Renal pelvis (tissue), 1 donor: ENCODE measurements at regions not wholly inside any gene's neighbourhood (a gene's known extent, or its start where the extent isn't known, plus 50 kb on each side); places are given as distances from the start of the nearest gene placed in this dataset.

Experiments
- DNase-seq: peaks from one replicate; pipeline ENCODE4 v3.0.0-alpha.2; 2013

DNA sequence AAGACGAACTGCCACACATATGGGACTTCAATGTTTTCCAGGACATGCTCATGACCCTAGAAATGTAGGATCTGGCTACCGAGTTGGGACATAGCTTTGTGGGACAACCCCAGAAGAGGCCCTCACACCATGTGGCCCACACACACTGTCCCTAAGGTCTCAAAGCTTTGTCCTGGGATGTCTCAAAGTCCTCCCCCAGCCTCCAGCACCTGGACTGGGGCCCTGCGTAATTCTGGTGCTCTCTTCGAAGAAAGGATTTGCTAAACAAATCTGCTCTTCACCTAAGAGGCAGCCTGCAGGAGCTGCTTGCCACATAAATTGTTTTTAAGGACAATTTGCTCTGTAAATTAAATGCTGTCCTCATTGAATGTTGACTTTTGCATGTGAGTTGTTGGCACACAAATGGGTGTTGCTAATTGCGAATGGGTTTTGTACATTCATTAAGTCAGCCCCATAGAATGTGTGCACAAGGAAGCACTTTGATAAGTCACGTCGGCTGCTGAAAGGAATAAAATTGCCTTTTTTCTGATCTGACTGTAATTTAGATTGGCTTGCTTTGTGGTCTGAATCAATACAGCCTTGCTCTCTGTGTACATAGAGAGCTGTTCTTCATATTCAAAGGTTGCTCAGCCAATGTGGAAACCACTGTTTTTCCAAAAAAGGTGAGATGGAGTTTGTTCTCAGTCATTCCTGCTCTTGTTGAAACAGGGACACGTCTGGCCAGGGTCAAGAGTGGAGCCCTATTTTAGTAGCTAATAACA, 161.6 kb upstream of the PWP1 start:
- DNase-seq, result no peak

DNA sequence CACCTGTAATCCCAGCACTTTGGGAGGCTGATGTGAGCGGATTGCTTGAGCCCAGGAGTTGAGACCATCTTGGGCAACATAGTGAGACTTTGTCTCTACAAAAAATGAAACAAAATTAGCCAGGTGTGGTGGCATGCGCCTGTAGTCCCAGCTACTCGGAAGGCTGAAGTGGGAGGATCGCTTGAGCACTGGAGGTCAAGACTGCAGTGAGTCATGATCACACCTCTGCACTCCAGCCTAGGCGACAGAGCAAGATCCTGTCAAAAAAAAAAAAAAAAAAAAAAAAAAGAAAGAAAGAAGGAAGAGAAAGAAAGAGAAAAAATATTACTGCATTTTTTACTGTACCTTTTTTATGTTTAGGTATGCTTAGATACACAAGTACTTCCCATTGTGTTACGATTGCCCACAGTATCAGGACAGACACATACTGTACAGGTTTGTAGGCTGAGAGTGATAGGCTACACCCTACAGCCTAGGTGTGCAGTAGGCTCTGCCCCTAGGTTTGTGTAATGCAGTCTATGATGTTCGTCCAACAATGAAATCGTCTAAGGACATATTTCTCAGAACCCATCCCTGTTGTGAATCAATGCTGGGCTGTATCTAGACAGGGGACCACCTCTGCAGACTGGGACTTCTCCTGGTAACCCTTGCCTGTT, 160.4 kb upstream of the PWP1 start:
- no peak for DNase-seq

DNA sequence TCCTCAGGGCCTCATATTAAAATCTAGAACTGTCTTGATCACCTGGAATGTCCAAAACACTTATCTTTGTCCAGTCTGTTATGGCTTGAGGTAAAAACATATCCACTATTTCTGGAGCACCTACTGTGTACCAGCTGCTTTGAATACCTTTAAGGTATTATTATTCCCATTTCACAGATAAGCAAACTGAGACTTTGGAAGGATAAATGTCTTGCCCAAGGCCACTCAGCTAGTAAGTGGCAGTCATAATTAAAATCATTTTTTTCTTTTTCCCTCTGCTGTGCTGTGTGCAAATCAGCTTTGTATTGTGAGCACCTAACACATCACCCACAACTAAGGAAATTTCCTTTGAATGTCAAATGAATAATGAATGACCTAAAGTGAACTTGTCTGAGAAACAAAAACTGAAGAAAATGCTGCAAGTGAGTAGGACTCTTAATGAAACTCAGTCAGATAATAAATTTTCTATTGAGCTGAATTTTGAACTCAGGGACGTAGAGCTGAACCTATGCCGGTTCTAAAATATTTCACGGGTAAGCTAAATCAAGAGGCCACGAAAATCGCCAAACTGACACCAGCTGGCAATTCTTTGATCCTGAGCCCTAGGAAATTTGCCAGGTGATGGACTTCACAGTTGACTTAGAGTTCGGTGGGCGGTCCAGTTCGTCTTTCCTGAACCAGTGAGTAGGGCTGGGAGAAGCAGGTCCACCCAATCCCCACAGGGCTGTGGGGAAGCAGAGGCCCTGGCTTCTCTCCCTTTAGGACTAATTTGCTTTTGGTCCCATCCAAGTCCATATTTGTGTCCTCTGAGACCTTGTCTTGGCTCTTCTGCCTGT, 159.7 kb upstream of the PWP1 start:
- DNase-seq, result no peak

DNA sequence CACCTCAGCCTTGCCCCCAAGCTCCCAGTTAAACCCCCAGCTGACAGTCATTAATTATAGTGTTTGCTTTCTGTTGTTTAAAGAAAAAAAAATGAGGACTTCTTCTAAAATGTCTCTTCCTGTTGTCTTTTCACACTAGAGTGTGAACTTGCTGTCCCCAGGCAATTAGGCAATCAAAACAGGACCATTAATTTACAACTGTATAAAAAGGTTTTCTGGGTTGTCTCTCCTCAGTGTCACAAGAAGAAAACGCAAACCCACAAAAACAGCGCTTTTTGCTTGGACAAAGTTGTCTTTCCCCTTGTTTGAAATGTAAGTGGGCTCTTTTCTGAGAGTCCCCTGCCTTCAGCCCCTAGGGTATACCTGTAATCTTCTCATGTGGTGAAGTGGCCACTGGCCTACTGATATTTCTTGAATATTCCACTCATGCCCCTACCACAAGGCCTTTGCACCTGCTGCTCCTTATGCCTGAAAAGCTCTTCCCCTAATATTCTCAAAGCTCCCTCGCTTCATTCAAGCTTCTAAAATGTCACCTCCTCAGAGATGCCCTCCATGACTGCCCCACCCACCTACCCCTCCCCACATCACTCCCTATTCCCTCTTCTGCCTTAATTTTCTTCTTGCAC, 158.9 kb upstream of the PWP1 start:
- peak; percentile 7 for DNase-seq

DNA sequence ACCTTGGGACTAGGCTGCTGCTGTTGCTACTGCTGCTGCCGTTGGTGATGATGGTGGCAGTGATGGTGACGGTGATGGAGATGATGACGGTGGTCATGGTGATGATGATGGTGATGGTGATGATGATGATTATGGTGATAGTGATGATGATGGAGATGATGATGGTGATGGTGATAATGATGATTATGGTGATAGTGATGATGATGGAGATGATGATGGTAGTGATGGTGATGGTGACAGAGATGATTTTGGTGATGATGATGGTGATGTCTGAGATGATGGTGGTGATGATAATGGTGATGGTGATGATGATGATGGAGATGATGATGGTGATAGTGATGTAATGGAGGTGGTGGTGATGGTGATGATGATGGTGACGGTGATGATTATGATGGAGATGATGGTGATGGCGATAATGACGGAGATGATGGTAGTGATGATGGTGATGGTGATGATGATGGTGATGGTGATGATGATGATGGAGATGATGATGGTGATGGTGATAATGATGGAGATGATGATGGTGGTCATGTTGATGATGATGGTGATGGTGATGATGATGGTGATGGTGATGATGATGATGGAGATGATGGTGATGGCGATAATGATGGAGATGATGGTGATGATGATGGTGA, 156.8 kb upstream of the PWP1 start:
- no peak for DNase-seq

DNA sequence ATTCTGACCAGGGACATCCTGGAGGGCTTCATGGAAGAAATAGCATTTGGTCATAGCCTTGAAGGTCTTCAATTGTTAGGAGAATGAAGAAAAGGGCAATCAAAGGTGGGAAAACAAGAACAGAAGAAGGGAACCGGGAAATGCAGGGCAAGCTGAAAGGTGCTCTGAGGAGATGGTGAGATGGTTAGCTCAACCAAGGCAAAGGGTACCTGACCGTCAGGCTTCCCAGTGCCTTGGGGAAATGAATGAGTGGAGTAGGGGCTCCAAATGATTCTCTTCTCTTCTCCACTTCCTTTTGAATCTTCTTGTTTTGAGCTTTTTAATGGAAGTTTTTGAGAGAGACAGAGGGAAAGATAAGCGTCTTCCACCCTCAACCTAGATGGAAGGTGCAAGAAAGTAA, 155.6 kb upstream of the PWP1 start:
- no peak for DNase-seq

DNA sequence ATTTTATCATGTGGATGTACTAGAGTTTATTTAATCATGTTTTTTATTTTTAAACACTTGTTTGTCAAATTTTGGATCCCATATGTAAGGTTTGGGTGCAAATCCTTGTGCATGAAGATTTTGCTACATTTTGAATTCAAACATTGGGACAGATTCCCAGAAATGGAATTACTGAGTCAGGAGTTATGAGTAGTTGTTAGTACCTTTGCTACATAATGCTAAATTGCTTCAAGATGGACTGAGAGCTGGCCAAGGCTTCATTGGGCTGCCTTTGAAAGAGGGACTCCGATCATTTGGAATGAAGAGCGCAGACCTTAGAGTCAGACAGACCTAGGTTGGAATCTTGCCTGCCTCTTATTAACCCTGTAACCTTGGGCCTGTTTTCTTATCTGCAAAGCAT, 154.9 kb upstream of the PWP1 start:
- DNase-seq, result no peak

DNA sequence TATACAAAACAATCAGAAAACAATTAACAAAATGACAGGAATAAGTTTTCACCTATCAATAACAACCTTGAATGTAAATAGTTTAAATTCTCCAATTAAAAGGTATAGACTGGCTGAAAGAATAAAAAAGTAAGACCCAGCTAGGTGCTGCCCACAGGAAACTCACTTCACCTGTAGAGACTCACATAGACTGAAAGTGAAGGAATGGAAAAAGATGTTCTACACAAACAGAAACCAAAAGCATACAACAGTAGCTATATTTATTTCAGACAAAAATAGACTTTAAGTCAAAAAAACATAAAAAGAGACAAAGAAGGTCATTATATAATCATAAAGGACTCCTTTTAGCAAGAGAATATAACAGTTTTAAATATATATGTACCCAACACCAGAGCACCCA, 152.4 kb upstream of the PWP1 start:
- no peak for DNase-seq

DNA sequence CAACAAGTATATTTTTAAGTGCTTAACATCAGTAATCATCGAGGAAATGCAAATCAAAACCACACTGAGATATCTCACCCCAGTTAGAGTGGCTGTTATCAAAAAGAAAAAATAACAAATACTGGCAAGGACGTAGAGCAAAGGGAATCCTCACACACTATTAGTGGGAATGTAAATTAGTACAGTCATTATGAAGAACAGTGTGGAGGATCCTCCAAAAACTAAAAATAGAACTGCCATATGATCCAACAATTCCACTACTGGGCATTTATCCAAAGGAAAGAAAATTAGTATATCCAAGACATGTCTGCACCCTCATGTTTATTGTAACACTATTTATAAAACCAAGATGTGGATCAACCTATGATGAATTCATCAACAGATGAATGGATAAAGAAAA, 149.0 kb upstream of the PWP1 start:
- DNase-seq, result no peak

DNA sequence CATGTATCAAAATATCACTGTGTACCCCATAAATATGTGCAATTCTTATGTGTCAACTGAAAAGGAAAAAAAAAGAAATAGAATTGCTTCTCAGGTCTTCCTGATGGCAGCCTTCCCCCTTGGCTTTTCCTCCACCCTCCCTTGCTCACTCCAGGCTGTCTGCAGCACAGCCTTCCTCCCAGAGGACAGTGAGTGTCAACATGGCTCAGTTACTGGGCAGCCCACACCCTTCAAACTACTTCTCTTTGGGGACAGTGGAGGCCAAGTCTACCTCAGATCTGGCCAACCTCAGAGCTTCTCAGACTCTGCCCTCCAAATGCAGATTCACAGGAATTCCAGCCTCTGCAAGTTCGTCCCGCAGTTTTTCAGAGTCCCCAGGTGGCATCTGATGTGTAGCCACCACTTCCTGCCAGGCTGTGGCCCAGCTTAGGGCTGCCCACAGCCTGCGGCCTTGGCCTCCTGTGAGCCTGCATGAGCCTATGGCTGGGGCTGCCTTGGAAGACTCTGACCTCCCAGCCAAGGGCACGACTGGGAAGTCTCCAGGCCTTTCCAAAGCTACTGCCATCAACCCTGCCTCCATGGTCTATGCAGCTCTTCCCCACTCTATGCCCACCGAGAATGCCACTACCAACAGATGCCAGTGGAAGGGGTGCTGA, 148.0 kb upstream of the PWP1 start:
- DNase-seq, result no peak

DNA sequence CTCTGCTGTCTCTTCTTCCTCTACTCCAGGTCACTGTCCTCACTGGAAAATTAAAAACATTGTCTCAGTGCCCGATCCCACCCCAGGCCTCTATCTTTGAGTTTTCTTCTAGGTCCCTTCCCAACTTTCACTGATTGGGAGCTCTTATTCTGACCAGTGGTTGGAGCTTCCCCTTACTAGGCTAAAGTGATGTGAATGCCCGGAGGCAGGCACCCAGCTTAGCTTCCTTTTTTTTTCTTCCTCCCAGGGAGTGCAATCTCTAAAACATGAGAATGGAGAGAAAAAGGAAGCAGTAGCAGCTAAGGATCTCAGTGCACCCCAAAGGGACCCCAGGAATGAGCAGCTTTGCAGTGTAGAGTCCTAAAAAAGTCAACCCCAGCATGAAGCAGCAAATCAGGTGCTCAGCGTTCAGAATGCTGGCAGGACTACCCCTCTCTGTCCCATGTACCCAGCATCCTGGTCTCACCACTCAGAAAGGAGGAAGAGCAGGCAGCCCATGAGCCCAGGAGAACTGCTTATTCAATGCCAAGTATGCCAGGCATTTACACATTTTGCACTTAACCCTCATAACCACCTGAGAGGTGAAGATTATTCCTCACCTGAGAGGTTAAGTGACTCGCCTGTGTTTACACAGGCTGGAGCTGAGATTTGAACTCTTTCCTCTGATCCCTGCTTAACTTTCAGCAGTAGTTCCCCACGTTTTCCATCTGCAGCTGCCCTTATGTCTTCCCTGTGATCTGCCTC, 146.2 kb upstream of the PWP1 start:
- no peak for DNase-seq

DNA sequence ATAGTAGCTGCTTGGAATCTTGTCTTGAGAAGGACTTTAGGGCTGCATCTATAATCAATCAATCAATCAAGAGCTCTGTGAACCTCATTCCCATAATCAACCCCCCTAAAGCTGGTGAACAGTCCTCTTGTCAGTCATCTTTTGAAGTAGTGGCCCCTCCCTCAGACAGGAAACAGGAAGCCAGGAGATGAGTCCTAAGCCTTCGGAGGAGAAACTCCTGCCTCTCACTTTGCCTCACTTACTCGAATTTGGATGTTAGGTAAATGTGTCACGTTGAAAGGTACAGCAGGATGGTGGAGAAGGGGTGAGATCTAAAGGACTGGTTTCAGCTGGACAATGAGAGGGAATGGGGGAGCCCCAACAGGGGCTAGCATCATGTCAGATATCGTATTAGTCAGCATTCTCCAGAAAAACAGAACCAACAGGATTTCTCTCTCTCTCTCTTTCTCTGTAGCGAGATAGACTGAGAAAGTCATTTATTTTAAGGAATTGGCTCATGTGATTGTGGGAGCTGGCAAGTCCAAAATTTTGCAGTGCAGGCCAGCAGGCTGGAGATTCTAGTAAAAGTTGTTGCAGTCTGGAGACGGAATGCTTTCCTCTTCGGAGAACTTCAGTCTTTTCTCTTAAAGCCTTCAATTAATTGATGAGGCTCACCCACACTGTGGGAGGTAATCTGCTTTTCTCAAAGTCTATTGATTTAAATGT, 144.4 kb upstream of the PWP1 start:
- DNase-seq, result no peak

DNA sequence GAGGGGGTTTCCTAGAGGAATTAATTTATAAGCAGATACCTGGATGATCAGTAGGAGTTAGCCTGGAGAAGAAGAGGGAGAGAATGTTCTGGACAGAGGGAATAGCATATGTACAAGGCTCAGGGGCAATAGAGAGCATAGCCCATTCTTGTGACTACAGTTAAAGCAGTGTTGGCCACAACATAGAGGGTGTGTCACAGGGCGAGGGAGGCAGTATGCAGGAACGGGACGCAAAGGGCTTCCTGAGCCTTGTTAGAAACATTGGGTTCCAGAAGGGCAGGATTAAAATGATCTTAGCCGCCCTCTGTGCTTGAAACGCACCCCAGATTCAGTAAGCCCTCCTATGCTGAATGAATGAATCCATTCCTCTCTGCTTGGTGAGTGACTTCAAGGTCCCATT, 142.2 kb upstream of the PWP1 start:
- no peak for DNase-seq

DNA sequence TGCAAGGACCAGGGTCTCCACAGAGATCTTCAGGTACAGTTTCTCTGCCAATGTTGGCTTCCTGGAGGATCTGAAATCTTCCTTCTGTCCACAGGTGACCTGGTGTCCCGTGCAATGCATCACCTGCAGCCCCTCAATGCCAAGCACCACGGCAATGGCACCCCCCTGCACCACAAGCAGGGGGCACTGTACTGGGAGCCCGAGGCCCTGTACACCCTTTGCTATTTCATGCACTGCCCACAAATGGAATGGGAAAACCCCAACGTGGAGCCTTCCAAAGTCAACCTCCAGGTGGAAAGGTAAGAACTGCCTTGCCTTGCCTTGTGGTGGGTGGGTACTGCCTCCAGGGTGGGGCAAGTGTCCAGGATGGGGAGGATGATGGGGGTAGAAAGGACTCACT, 141.8 kb upstream of the PWP1 start:
- DNase-seq, result no peak

DNA sequence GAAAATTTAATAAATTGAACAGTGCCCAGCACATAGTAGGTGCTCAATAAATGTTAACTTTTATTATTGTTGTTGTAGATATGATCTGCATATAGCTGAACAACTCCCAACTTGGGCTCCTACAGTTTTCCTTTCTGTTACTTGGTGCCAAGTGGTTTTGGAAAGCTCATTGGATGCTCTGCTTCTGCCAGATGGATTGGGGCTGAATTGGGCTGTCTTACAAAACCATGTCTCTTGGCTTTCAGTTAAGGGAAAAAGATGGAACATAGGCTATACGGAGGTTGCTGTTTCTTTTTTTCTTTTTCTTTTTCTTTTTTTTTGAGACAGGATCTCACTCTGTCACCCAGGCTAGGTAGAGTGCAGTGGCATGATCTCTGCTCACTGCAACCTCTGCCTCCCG, 140.7 kb upstream of the PWP1 start:
- DNase-seq, result no peak

DNA sequence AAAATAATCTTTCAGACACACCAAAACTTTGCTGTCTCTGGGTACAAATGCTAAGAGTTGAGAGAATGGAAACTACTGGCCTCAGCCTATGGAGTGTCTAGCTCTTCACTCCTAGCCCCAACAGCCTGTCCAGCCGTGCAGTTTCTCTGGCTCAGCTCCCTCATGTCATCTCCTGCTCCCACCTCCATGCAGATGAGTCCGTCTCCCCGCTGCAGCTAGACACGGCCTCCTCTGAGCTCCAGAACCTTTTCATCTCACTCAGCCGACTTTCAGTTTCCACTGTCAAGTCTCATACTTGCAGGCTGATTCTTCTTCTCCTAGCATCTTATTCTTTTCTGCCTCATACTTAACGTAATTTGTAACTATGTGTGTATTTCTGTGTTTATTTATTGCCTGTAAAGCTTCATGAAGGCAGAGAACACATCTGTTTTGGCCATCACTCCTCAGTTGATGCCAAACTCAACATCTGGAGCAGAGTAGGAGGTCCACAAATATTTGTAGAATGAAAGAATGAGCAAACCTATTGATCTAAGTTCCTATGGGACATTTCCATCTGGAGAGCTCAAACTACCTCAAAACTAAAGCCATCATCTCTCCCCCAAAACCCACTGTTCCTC, 139.8 kb upstream of the PWP1 start:
- DNase-seq, result no peak

DNA sequence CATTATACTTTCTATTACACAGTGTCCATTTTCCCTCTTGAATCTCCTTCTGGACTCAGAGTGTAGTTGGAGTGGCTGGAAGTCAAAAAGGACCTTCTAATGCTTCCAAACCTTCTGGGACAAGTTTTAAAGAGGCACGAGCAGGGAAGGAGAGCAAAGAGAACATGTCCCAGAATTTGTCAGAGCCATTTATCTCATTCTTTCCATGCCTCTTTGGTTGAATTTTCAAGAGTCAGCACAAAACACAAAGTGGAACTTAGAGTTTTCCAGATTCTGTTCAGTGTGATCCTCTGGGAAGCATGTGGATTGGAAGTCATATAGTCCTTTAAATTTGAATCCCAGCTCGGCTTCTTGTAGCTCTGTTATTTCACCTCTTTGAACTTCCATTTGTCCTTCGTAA, 138.2 kb upstream of the PWP1 start:
- DNase-seq, result no peak

DNA sequence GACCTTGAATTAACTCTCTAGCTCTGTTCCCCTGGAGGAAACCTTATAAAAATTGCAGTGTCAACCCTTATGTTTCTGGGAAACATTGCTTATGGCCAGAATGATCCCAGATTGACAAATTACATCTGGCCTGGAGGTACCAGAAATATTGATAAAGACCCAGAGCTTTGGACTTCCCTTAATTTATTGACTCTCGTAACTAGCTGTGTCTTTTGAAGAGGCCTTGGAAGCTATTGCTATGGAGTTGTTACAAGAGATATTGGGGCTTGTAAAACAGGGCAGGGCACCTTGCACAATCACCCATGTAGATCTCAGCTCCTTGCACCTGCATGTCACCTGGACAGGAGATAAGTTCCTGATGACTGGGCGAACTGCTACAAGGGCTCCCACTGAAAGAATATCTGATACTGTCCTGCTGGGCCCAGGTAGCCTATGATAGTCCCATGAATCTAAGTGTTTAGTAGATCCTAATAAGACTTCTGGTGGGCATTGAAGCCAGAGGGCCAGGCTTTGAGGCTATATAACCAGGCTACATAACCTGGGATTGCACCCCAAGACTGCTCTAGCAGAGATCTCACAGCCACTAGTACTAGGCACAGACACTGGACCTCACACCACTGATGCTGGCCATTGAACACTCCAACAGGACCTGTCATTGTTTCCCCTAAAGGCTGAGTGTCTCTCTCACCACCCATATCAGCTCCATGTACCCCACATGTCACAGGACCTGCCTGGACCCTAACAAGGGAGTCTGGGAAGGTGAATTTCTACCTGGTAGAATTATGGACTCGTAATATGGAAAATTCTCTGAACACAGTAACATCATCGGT, 135.7 kb upstream of the PWP1 start:
- DNase-seq, result no peak

DNA sequence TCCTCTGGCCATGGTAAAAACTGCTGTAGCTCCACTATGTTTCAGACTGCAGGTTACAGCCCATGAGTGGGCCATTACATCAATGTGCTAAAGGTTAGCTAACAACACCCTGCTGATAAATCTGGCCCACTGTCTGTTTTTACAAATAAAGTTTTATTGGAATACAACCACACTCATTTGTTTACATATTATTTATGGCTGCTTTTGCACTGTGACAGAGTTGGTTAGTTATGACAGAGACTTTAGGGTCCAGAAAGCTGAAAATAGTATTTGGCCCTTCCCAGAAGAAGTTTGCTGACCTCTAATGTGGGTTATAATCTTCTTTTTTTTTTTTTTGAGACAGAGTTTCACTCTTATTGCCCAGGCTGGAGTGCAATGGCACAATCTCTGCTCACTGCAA, 134.2 kb upstream of the PWP1 start:
- no peak for DNase-seq
